ENCODE measurements at regions not wholly inside any gene's neighbourhood (a gene's known extent, or its start where the extent isn't known, plus 50 kb on each side); places are given as distances from the start of the nearest gene placed in this dataset.

GRCh38 chr6:19613678-19614077 lies 223.5 kb upstream of the ID4 start:
- TF ChIP-seq, protein P1, sequence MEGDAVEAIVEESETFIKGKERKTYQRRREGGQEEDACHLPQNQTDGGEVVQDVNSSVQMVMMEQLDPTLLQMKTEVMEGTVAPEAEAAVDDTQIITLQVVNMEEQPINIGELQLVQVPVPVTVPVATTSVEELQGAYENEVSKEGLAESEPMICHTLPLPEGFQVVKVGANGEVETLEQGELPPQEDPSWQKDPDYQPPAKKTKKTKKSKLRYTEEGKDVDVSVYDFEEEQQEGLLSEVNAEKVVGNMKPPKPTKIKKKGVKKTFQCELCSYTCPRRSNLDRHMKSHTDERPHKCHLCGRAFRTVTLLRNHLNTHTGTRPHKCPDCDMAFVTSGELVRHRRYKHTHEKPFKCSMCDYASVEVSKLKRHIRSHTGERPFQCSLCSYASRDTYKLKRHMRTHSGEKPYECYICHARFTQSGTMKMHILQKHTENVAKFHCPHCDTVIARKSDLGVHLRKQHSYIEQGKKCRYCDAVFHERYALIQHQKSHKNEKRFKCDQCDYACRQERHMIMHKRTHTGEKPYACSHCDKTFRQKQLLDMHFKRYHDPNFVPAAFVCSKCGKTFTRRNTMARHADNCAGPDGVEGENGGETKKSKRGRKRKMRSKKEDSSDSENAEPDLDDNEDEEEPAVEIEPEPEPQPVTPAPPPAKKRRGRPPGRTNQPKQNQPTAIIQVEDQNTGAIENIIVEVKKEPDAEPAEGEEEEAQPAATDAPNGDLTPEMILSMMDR (IDR thresholded peaks at IDR 0.05; ENCODE audit: low read depth, low read length, poor library complexity, severe bottlenecking): peak; percentile 28
- no peak for TF ChIP-seq EZH2phosphoT487 (IDR thresholded peaks at IDR 0.05; ENCODE audit: borderline replicate concordance, low read length)
